Neuronal stem cell (in vitro differentiated cells): ENCODE measurements at regions not wholly inside any gene's neighbourhood (a gene's known extent, or its start where the extent isn't known, plus 50 kb on each side); places are given as distances from the start of the nearest gene placed in this dataset.
A peak's percentile ranks its signal among the peaks of the same experiment; 100 is the strongest.

Experiments used
- DNase-seq: peaks from one replicate; pipeline ENCODE4 v3.0.0-alpha.2; 2013; ENCODE audit warnings: low spot score
- H2AFZ ChIP-seq: one replicate; pipeline ENCODE4 v1.6.1; 2013; ENCODE audit warnings: mild to moderate bottlenecking, low read length, inconsistent platforms
- H2AK5ac ChIP-seq: 2 replicates; pipeline ENCODE4 v1.6.1; 2013; ENCODE audit warnings: low read depth, mild to moderate bottlenecking, inconsistent platforms, low read length, moderate library complexity, mixed read lengths
- H2BK120ac ChIP-seq: 2 replicates; pipeline ENCODE4 v1.6.1; 2013; ENCODE audit warnings: low read depth, mild to moderate bottlenecking, inconsistent platforms, low read length, moderate library complexity, mixed read lengths
- H2BK12ac ChIP-seq: one replicate; pipeline ENCODE4 v1.6.1; 2013; ENCODE audit warnings: low read length, inconsistent platforms
- H2BK15ac ChIP-seq: 2 replicates; pipeline ENCODE4 v1.6.1; 2013; ENCODE audit warnings: mild to moderate bottlenecking, low read length, inconsistent platforms, mixed read lengths
- H2BK5ac ChIP-seq: one replicate; pipeline ENCODE4 v1.6.1; 2013; ENCODE audit warnings: inconsistent platforms, mild to moderate bottlenecking, low read length, moderate library complexity
- H3K14ac ChIP-seq: one replicate; pipeline ENCODE4 v1.6.1; 2013; ENCODE audit warnings: low read length, inconsistent platforms
- H3K18ac ChIP-seq: 2 replicates; pipeline ENCODE4 v1.6.1; 2013; ENCODE audit warnings: low read length, inconsistent platforms
- H3K23ac ChIP-seq: 2 replicates; pipeline ENCODE4 v1.6.1; 2013; ENCODE audit warnings: low read depth, mild to moderate bottlenecking, mixed read lengths, low read length, inconsistent platforms; ENCODE audit not compliant: poor library complexity
- H3K27ac ChIP-seq: replicated peaks from 3 replicates; pipeline ENCODE4 v1.5.1; 2013; ENCODE audit warnings: low read length, inconsistent platforms
- H3K27me3 ChIP-seq, 3 experiments: 2 replicates each; pipeline ENCODE4 v1.6.1; 2013; ENCODE audit warnings: low read length in 3 of 3, mild to moderate bottlenecking in 2 of 3, inconsistent platforms in 1 of 3, low read depth in 1 of 3, mixed read lengths in 1 of 3, moderate library complexity in 1 of 3; ENCODE audit not compliant: control insufficient read depth in 3 of 3, insufficient read depth in 3 of 3
- H3K36me3 ChIP-seq, 2 donors: replicated peaks in 1 of 2; 2 replicates each; pipeline ENCODE4 v1.6.1; 2013; ENCODE audit warnings: low read length in 2 of 2; ENCODE audit not compliant: control insufficient read depth in 2 of 2, insufficient read depth in 2 of 2
- H3K4ac ChIP-seq: 2 replicates; pipeline ENCODE4 v1.6.1; 2013; ENCODE audit warnings: inconsistent platforms, mild to moderate bottlenecking, low read length, moderate library complexity
- H3K4me1 ChIP-seq, 2 donors: 1 replicate in 1 of 2; 2 replicates in 1 of 2; pipeline ENCODE4 v1.6.1; 2013; ENCODE audit warnings: low read length in 2 of 2, low read depth in 1 of 2; ENCODE audit not compliant: control insufficient read depth in 2 of 2, insufficient read depth in 1 of 2
- H3K4me2 ChIP-seq: one replicate; pipeline ENCODE4 v1.6.1; 2013; ENCODE audit warnings: mild to moderate bottlenecking, low read length, inconsistent platforms; ENCODE audit not compliant: insufficient read depth, poor library complexity, severe bottlenecking
- H3K4me3 ChIP-seq, 2 donors: 2 replicates each; pipeline ENCODE4 v1.5.1; 2013; ENCODE audit warnings: low read length in 2 of 2, mild to moderate bottlenecking in 2 of 2, inconsistent platforms in 1 of 2, moderate library complexity in 1 of 2
- H3K79me1 ChIP-seq: one replicate; pipeline ENCODE4 v1.6.1; 2013; ENCODE audit warnings: low read depth, mild to moderate bottlenecking, inconsistent platforms, low read length, moderate library complexity
- H3K9ac ChIP-seq: one replicate; pipeline ENCODE4 v1.6.1; 2013; ENCODE audit warnings: mild to moderate bottlenecking, low read depth, low read length, inconsistent platforms; ENCODE audit not compliant: poor library complexity
- H3K9me3 ChIP-seq, 2 donors: replicated peaks in 1 of 2; 2 replicates each; pipeline versions ENCODE3 to v1.6.1; 2013; ENCODE audit warnings: low read length in 2 of 2, mild to moderate bottlenecking in 2 of 2, inconsistent platforms in 1 of 2, low read depth in 1 of 2, mixed read lengths in 1 of 2, moderate library complexity in 1 of 2; ENCODE audit not compliant: control insufficient read depth in 2 of 2, insufficient read depth in 1 of 2
- H4K8ac ChIP-seq: one replicate; pipeline ENCODE4 v1.6.1; 2013; ENCODE audit warnings: low read depth, mild to moderate bottlenecking, inconsistent platforms, low read length, moderate library complexity
- H4K91ac ChIP-seq: one replicate; pipeline ENCODE4 v1.6.1; 2013; ENCODE audit warnings: low read length, low read depth, mild to moderate bottlenecking, inconsistent platforms; ENCODE audit not compliant: poor library complexity
- WGBS, 2 donors: extraction: QIAGEN DNeasy Blood & Tissue Kit; methylation state at CpG; one replicate each; pipeline ENCODE4 v1.1.7; 2013; ENCODE audit warnings: missing lambda C conversion rate in 2 of 2, mixed read lengths in 1 of 2; ENCODE audit not compliant: insufficient read length in 2 of 2, insufficient replicate concordance in 1 of 2; ENCODE audit errors: extremely low coverage in 2 of 2; 5-methylcytosine and 5-hydroxymethylcytosine counted together

- Histone ChIP-seq H2AFZ (peak overlapping the region; percentile 48), H2BK120ac (no peak overlapping the region), H2BK15ac (no peak overlapping the region), H3K23ac (no peak overlapping the region), H3K79me1 (no peaks in the 10 kb centered on the region), H3K18ac (no peak overlapping the region), H2AK5ac (no peak overlapping the region), H3K27ac (no peak overlapping the region), H2BK12ac (no peak overlapping the region), H3K4me1 (no peaks in the 10 kb centered on the region), H3K27me3 (no peaks in the 10 kb centered on the region), H3K36me3 (no peaks in the 10 kb centered on the region), H3K9me3 (no peaks in the 10 kb centered on the region), H3K4me2 (no peak overlapping the region), H4K8ac (no peak overlapping the region), H3K4me3 (no peak overlapping the region), H2BK5ac (no peak overlapping the region), H4K91ac (no peak overlapping the region), H3K9ac (no peak overlapping the region), H3K14ac (no peak overlapping the region), H3K4ac (no peak overlapping the region)
- no CpG with 5 or more reads among the region's 4 CpGs for WGBS, 2 donors
- DNase-seq, result no peak
These were observed 1255.9 kb upstream of the MIR17HG start for GRCh38 chr13:90091611-90092010.

DNA sequence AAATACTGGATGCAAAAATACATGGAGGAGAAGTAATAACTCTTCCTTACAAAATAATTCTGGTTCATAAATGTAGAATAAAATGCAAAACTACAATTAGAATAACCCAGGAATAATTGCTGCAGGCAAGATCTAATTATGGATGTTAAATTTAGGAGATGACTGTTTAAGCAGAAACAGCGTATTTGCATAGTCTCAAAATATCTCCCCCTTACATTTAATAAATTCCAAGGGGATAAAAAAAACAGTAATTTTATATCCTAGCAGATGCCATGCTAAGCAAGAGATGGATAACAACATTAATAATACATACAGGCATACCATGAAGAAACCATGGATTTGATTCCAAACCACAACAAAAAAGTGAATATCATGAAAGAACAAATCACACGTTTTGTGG is 1253.1 kb upstream of the MIR17HG start:
- no CpG with 5 or more reads among the region's 2 CpGs for WGBS, 2 donors
- Histone ChIP-seq H3K9me3 (no peaks in the 10 kb centered on the region), H3K36me3 (no peaks in the 10 kb centered on the region)

DNA sequence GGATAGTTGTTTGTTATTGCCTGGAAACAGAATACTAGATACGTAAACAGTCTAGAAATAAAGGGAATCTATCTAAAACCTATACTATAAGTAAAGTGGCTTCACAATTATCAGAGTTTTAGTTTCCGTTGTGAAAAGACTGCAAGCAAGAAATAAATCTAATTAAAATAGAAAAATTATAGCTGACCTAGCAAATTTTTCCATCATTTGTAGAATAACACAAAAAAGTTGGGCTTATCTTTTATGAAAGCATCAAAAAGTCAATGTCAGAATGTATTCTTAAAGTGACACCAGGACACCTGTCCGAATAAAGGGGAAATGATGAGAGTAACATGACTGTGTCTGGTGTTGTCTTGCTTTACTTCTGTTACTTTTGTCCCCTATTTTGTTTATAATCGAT is 1248.9 kb upstream of the MIR17HG start:
- no CpG with 5 or more reads among the region's 4 CpGs for WGBS, 2 donors
- no peaks in the 10 kb centered on the region for H3K27me3 ChIP-seq
- H3K18ac ChIP-seq, result no peak overlapping the region
- H3K9ac ChIP-seq, result no peak overlapping the region
- H3K9me3 ChIP-seq, result no peaks in the 10 kb centered on the region
- no peak overlapping the region for H3K27ac ChIP-seq
- H3K79me1 ChIP-seq, result no peaks in the 10 kb centered on the region
- no peak overlapping the region for H2BK15ac ChIP-seq
- H4K8ac ChIP-seq, result no peak overlapping the region
- no peaks in the 10 kb centered on the region for H3K36me3 ChIP-seq
- no peak overlapping the region for H3K4me3 ChIP-seq
- no peak overlapping the region for H3K23ac ChIP-seq
- no peak overlapping the region for H2BK12ac ChIP-seq
- H4K91ac ChIP-seq, result no peak overlapping the region
- H3K4me2 ChIP-seq, result no peak overlapping the region
- no peak overlapping the region for H2BK5ac ChIP-seq
- H3K4me1 ChIP-seq, result no peaks in the 10 kb centered on the region
- H2BK120ac ChIP-seq, result no peak overlapping the region
- H2AFZ ChIP-seq, result no peak overlapping the region
- no peak overlapping the region for H3K14ac ChIP-seq
- no peak overlapping the region for H2AK5ac ChIP-seq
- H3K4ac ChIP-seq, result no peak overlapping the region
- no peak for DNase-seq

More for the DNA sequence above, 1253.1 kb upstream of the MIR17HG start:
- Histone ChIP-seq H4K8ac (no peak overlapping the region), H3K79me1 (no peaks in the 10 kb centered on the region), H3K27me3 (no peaks in the 10 kb centered on the region), H3K4ac (no peak overlapping the region), H3K23ac (no peak overlapping the region), H2BK15ac (no peak overlapping the region), H3K9ac (no peak overlapping the region), H2BK120ac (no peak overlapping the region), H3K18ac (no peak overlapping the region), H2AFZ (no peak overlapping the region), H3K4me1 (no peaks in the 10 kb centered on the region), H3K27ac (no peak overlapping the region), H3K4me3 (no peak overlapping the region), H3K14ac (no peak overlapping the region), H4K91ac (no peak overlapping the region), H2BK12ac (no peak overlapping the region), H2AK5ac (no peak overlapping the region), H3K4me2 (no peak overlapping the region), H2BK5ac (no peak overlapping the region)
- no peak for DNase-seq

DNA sequence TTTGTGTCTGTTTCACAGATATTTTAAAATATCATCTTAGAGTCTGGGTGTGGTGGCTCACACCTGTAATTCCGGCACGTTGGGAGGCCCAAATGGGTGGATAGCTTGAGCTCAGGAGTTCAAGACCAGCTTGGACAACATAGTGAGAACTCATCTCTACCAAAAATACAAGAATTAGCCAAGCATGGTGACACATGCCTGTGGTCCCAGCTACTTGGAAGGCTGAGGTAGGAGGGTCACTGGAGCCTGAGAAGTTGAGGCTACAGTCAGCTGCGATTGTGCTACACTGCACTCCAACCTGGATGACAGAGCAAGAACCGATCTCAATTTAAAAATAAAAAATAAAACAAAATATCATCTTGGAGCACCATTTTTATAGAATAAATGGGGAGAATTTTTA is 1247.6 kb upstream of the MIR17HG start:
- Histone ChIP-seq H3K27me3 (peaks cover 0 to 2% (median 0%) of the 10 kb centered on the region in 3 experiments), H3K79me1 (no peaks in the 10 kb centered on the region), H2BK120ac (no peak overlapping the region), H3K4me3 (no peak overlapping the region), H3K4me1 (no peaks in the 10 kb centered on the region), H3K36me3 (no peaks in the 10 kb centered on the region), H3K23ac (no peak overlapping the region), H4K91ac (no peak overlapping the region), H2BK15ac (no peak overlapping the region), H3K9ac (no peak overlapping the region), H3K27ac (no peak overlapping the region), H3K4me2 (no peak overlapping the region), H4K8ac (no peak overlapping the region), H2BK12ac (no peak overlapping the region), H3K18ac (no peak overlapping the region), H2AFZ (no peak overlapping the region), H2AK5ac (no peak overlapping the region), H3K9me3 (no peaks in the 10 kb centered on the region), H3K4ac (no peak overlapping the region), H2BK5ac (no peak overlapping the region), H3K14ac (no peak overlapping the region)
- WGBS, 2 donors, result no CpG with 5 or more reads among the region's 4 CpGs
- no peak for DNase-seq
